Astrocyte of the spinal cord (primary cell): ENCODE measurements at regions not wholly inside any gene's neighbourhood (a gene's known extent, or its start where the extent isn't known, plus 50 kb on each side); places are given as distances from the start of the nearest gene placed in this dataset.

Source experiments
- DNase-seq: peaks from one replicate; pipeline ENCODE4 v3.0.0; 2011; ENCODE audit warnings: low read depth, low spot score
- H3K4me3 ChIP-seq: 2 replicates; pipeline ENCODE4 v1.5.1; 2011; ENCODE audit warnings: low read depth, mild to moderate bottlenecking, low read length, moderate library complexity
- CTCF ChIP-seq: IDR thresholded peaks from 2 replicates; pipeline ENCODE4 v1.5.1; 2012; ENCODE audit warnings: low read depth, mild to moderate bottlenecking, low read length, inconsistent platforms
- in situ Hi-C: cut with HindIII; loops from 2 replicates; pipeline ENCODE4 v1.10.0; 2017; ENCODE audit warnings: low sequenced_read_pairs

GRCh38 chr5:124457901-124458300 lies 288.5 kb downstream of the ZNF608 start:
- in situ Hi-C loops = no loop called here
- TF ChIP-seq CTCF = no peak
- no peak overlapping the region for H3K4me3 ChIP-seq
- DNase-seq = no peak

GRCh38 chr5:124457101-124457500 lies 289.3 kb downstream of the ZNF608 start:
- in situ Hi-C loops = no loop called here
- H3K4me3 ChIP-seq = no peak overlapping the region
- no peak for DNase-seq
- no peak for TF ChIP-seq CTCF

GRCh38 chr5:124456249-124456648 lies 290.2 kb downstream of the ZNF608 start:
- TF ChIP-seq CTCF = no peak
- no peak overlapping the region for H3K4me3 ChIP-seq
- DNase-seq = no peak
- in situ Hi-C loops = no loop called here

- DNase-seq = no peak
- no peak overlapping the region for H3K4me3 ChIP-seq
- TF ChIP-seq CTCF = no peak
- in situ Hi-C loops = no loop called here
These were observed 292.4 kb downstream of the ZNF608 start for GRCh38 chr5:124454081-124454480.

GRCh38 chr5:124453221-124454051 lies 293.0 kb downstream of the ZNF608 start:
- DNase-seq = peak; percentile 89
- no peak for TF ChIP-seq CTCF
- no peak overlapping the region for H3K4me3 ChIP-seq
- in situ Hi-C loops = no loop called here

- no peak for TF ChIP-seq CTCF
- in situ Hi-C loops = no loop called here
- no peak for DNase-seq
- no peak overlapping the region for H3K4me3 ChIP-seq
These were observed 294.0 kb downstream of the ZNF608 start for GRCh38 chr5:124452412-124452811.
